ENCODE measurements at regions not wholly inside any gene's neighbourhood (a gene's known extent, or its start where the extent isn't known, plus 50 kb on each side); places are given as distances from the start of the nearest gene placed in this dataset.

DNA sequence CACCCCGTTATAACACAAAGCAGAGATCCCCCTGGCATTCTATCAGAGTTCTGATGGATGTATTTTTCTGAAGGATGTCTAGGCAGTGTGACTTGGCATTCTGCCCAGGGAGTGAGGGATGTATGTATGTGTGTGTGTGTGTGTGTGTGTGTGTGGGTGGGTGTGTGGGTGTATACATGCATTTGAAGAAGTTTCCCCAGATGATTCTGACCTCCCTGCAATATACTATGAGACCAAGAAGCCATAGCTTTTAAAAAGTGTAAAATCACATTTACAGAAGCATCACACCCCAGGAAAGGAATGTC lies 59.7 kb upstream of the NAP1L1 start:
- TF ChIP-seq, protein P1, sequence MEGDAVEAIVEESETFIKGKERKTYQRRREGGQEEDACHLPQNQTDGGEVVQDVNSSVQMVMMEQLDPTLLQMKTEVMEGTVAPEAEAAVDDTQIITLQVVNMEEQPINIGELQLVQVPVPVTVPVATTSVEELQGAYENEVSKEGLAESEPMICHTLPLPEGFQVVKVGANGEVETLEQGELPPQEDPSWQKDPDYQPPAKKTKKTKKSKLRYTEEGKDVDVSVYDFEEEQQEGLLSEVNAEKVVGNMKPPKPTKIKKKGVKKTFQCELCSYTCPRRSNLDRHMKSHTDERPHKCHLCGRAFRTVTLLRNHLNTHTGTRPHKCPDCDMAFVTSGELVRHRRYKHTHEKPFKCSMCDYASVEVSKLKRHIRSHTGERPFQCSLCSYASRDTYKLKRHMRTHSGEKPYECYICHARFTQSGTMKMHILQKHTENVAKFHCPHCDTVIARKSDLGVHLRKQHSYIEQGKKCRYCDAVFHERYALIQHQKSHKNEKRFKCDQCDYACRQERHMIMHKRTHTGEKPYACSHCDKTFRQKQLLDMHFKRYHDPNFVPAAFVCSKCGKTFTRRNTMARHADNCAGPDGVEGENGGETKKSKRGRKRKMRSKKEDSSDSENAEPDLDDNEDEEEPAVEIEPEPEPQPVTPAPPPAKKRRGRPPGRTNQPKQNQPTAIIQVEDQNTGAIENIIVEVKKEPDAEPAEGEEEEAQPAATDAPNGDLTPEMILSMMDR (IDR thresholded peaks at IDR 0.05; ENCODE audit: borderline replicate concordance, insufficient read depth, low read depth, low read length): no peak
- H3K4me3 ChIP-seq (ENCODE audit: low read depth, low read length): no peak overlapping the region

DNA sequence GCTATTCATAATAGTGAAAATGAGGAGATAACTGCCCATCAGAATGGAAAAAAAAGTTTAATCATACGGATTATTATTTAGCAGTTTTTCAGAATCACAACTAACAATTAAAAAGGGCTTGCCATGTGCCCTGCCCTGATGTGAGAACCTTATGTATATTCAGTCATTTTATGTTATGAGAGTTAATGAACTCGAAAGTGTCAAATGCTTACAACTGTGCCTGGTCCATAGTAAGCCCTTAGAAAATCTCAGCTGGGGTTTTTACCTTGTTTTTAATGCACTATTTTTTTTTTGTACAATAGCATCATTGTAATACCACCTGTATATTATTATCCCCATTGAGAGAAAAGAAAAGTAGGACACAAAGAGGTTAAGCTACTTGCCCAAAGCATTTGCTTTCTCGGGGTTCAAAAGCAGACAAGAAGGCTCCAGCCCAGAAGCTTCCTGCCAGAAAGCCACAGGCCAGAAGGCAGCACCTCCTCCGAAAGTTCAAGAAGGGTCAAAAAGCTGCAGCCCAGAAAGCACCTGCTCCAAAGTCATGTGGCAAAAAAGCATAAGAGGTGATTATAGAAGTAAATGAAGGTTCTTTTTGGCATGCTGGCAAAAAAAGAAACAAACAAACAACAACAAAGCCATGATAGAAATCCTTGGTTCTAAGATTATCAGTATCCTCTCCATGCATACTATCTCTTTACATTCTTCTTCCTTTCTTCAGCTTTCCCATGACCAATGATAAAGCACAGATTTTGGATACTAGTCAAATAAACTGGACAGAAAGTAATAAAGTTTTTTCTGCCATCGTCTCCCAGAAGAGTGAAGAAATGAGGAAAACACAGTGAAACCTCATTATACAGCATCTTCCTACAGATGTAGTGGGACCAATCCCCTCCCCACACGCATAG lies 59.1 kb upstream of the NAP1L1 start:
- TF ChIP-seq, protein P1 (IDR thresholded peaks at IDR 0.05; ENCODE audit: borderline replicate concordance, insufficient read depth, low read depth, low read length): no peak
- no peak overlapping the region for H3K4me3 ChIP-seq (ENCODE audit: low read depth, low read length)

DNA sequence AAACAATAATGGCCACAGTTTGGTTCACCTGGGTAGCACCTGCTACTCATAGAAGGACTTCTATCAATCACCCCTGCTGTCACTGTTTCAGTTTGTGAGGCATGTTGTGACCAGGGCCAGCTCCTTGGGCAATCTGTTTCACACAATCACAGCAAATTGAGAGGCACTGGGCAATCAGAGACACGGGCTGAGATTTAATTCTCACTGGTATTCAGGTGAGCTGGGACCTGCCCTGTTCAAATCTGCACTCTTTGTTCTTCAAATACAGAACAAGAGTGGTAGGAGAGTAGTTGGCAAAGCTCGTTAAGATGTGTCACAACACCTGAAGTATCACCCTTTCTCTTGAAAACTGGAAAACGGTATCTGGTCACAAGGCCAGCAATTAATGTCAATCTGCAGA lies 57.8 kb upstream of the NAP1L1 start:
- H3K4me3 ChIP-seq (ENCODE audit: low read depth, low read length): no peak overlapping the region
- TF ChIP-seq, protein P1 (IDR thresholded peaks at IDR 0.05; ENCODE audit: borderline replicate concordance, insufficient read depth, low read depth, low read length): no peak

DNA sequence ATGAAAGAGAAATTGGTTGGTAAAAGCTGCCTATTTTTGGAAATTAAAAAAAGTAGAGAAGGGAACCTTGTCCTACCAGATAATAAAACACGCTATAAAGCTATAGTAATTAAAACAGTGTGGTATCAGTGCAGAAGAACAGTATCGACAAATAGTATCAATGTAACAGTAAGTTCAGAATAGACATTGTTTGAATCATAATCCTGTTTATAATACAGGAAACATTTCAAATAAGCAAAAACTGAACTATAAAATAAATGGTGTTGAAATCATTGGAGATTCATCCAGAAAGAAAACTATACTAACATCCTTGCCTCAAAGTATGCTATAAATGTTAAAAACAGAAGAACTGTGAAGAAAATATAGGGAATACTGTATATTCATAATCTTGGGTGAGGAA lies 54.2 kb upstream of the NAP1L1 start:
- TF ChIP-seq, protein P1 (IDR thresholded peaks at IDR 0.05; ENCODE audit: borderline replicate concordance, insufficient read depth, low read depth, low read length): no peak
- no peak overlapping the region for H3K4me3 ChIP-seq (ENCODE audit: low read depth, low read length)

DNA sequence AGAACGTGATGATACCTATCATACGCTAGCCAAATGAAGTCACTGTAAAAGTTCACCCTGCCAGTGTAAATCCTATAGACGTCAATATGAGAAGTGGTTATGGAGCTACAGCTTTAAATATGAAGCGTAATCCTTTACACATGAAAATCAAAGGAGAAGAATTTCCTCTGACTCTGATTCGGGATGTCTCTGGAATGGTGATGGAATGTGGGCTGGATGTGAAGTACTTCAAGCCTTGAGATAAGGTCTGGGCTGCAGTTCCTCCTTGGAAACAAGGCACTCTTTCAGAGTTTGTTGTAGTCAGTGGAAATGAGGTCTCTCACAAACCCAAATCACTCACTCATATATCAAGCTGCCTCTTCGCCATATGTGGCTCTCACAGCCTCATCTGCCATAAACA lies 53.1 kb upstream of the NAP1L1 start:
- TF ChIP-seq, protein P1 (IDR thresholded peaks at IDR 0.05; ENCODE audit: borderline replicate concordance, insufficient read depth, low read depth, low read length): no peak
- H3K4me3 ChIP-seq (ENCODE audit: low read depth, low read length): no peak overlapping the region

DNA sequence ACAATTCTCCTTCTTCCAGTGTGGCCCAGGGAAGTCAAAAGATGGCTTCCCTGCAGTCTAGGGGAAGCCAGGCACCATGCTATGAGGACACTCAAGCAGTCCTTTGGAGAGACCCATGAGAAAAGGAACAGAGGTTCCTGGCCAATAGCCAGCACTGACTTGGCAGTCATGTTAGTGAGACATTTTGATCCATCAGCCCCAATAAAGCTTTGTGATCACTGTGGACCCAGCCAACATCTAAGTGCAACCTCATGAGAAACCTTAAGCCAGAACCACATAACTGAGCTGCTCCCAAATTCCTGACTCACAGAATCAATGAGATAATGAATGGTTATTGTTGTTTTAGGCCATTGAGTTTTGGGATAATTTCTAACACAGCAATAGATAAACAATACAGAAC lies 51.0 kb upstream of the NAP1L1 start:
- TF ChIP-seq, protein P1 (IDR thresholded peaks at IDR 0.05; ENCODE audit: borderline replicate concordance, insufficient read depth, low read depth, low read length): no peak
- no peak overlapping the region for H3K4me3 ChIP-seq (ENCODE audit: low read depth, low read length)

All from GM12875 (cell line).